NCI-H1930 (cell line): ENCODE measurements at regions not wholly inside any gene's neighbourhood (a gene's known extent, or its start where the extent isn't known, plus 50 kb on each side); places are given as distances from the start of the nearest gene placed in this dataset.

Experiments
- DNase-seq, 2 experiments: peaks; one replicate each; lab custom pipeline; 2025; lab: John Stamatoyannopoulos, UW

DNA sequence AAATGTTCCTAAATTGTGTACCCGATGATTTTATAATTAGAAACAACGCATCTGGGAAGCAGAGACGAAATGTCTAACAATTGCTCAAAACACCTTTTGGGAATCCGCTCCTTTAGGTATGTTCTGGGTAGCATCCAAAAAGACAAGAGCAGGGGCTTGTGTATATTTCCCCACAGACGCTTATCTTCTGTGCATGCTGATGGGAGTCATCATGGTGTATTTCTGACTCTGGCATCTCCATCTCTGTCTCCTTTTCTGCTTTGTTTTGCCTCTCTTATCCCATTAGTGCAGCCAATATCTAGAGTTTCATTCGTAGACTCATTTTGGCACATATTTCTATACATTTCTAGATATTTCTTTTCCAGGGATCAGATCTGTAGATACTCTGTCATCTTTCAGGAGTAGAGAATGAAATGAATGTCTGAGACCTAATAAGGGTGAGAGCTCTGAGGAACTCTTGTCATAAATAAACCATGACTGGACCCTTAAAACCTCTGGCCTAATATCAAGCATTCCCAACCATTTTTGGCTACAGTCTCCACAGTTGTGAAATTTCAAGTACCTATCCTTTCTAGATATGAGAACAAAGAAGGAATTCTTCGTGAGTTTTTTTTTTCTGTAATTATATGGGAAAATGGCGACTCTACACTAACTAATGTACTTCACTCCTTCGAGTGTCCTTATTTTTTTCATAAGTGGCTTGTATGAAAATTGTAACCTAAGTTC, 508.2 kb downstream of the ACTL7B start:
- DNase-seq = no peak

DNA sequence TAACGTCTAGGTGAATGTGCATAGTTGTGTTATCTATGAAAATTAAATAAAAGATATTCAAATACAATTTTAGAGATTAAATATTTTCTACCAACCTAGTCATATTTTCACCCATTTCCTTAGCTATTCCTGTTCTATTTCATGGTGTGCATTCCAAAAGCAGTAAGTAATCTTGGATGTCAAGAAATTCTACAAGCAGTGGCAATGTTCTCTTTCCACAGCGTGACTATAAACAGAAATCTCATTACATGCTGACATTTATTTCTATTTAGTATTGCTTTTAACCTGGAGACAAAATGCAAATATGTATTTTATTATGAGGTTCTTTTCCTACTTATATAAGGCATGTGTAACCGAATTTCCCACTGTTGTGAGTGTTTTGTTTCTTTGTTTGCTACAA, 510.0 kb downstream of the ACTL7B start:
- DNase-seq = no peak

DNA sequence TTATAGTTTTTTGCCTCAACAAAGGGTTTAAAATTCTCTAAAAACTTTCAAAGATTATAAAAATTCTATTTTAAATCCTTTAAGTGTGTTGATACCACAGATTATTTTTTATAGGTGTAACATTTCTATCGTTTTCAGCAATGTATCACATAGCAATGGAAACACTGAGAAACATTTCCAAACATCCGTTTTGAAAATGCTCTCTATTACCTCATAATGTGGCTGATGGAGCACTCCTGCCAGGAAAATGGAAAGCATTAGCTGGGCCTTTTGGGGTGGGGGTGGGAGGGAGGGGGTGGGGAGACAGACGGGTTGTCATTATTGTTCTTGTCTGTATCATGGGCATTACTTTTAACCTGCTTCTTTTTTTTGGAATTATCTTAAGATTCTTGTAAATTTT, 516.5 kb downstream of the ACTL7B start:
- DNase-seq = no peak

DNA sequence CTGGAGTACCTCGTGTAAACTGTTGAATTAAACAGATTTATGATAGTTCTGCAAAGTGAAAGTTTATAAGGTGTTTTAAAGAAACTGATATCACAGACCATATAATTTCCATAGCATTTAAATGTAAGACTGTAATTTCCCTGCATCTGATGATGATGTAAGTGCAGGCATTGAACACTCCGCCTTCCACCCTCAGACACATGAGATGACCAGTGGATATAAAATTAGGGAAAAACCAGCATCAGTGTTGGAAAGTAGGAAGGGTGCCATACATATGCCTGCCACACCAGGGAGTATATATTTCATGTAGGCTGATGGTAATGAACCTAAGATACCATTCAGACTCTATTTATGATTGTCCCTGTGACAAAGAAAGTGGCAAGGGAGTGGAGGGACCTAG, 519.2 kb downstream of the ACTL7B start:
- no peak for DNase-seq

DNA sequence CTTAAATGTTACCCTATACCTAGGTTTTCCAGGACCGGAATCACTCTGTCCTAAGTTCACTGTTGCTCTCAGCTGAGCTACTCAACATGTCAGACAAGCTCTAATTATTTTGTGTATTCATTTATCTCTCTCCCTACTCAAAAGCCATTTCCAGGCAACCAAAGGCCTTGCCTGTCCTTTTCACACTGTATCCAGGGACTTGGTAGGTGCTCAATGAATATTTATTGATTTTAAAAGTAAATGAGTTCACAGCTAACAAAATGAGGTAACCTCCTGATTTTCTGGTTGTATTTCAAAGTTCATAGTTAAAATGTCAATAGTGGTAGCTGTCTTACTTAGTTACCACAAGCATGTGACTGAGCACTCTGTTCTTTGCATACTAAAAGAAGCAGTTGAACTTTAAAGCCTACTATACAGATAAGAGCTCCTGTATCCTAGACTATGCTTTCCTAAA, 522.2 kb downstream of the ACTL7B start:
- no peak for DNase-seq

DNA sequence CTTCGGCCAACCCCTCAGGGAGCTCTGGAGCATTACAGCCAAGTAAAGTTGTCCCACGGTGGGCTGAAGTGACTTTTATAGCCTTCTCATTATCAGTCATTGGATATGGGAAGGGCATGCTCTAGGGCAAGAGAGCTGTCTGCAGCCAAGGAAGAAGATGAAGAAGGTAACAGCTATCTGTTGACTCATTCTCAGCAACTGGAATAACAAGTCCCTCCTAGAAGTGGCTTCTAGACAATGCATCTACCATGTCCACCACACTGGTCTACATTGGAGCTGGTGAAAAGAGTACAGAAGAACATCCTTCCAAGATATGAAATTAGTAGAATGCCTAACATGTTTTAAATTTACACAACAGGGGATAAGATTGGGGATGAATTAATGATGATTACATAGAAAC, 524.2 kb downstream of the ACTL7B start:
- DNase-seq = no peak

DNA sequence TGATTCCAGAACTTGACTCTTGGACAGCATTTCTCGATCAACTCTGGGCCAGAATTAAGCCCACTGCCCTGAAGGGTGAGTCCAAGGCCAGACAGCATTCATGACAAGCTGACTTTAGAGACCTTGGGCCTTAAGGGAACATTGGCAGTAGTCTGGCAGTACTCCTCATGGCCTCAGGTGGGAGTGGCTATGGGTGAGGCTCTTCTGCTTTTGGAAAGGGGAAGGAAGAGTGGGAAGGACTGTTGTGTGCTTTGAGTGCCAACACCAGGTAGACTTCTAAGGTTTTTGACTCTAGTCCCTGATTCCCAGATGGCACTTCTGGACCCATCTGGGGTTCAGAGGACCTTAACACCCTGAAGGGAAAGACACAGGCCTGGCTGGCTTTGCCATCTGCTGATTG, 530.4 kb downstream of the ACTL7B start:
- no peak for DNase-seq

DNA sequence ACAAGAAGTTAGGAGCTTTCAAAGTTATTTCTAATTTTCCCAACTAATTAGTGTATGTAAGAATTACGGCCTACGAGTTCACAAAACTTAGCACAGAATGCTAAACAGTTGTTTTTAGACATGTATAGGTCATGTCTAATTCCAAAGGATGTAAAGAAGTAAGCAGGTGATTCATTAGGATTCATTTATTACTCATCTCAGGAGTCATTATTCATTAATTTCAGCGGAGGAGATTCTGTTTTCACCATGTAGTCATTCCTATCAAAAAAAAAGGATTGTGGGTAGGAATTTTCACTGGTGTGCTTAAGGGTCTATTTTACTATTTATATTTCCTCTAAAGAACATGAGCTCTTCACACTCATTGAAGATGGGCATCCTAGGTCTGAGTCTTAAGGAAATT, 532.2 kb downstream of the ACTL7B start:
- no peak for DNase-seq

DNA sequence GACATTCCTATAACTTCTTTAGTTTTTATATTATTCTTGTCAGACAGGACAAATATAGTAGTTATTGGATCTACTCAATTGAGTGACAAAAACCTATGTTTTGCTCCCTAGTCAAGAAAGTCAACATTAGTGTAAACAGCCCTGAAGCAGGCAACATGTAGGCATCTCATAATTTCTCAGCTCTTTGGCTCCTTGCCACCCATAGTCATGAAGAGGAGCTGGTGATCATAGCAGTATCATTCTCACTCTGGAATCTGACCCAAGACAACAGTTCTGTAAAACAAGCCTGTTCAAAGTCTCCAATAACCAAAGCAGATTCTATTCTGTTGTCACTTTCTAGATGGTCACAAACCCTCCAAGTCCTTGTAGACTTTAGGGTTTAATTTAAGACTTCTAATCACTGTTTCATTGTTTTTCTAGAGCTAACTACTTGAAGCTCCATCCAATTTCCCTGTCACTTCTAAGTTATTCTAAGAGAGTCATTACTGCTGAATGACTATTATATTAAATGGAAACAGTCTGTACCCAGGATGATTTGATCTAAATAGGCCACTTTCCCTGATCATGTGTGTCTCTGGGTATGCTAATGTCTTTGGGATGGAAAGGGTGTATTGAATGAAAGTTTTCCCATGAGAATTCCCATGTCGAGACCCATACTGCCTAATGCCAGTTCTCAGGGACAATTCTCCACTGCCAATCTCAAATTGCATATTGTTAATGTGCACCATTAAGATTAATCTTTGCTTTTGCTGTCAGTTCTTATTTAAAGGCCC, 533.3 kb downstream of the ACTL7B start:
- no peak for DNase-seq

DNA sequence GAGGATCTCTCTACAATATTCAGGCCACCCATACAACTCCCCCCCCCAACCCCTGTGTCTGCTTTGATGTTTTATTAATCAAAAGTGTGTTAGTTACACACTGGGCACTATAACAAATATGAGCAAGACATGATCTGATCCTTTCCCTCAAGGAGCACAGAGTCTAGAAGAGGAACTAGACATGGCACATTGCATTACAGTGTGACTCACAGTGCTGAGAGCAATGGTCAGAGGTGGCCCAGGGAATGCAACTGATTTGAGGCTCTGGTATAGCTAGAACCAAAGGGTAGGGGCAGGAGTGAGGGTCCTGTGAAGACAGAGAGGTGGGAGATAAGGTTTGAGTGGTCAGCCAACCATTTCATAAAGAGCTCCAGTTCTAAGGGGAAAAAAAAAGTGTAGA, 539.2 kb downstream of the ACTL7B start:
- DNase-seq = no peak

DNA sequence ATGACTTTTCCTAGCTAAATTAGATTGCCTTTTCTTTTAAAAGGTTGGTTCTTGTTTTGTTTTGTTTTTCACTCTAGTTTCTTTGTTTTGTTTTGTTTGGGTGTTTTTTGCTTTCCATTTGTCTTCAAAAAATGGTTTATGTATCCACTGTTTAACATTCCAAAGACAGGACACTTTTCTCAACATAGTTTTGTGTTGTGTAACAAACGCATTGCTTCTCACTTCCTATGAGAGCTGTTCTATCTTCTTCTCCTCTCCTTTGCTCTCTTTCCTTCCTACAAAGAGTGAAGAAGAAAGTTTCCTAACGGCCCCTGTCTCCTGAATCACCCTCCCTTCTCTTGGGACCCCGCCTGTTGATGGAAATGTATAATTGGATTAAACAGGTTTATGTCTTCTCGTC, 539.7 kb downstream of the ACTL7B start:
- no peak for DNase-seq

DNA sequence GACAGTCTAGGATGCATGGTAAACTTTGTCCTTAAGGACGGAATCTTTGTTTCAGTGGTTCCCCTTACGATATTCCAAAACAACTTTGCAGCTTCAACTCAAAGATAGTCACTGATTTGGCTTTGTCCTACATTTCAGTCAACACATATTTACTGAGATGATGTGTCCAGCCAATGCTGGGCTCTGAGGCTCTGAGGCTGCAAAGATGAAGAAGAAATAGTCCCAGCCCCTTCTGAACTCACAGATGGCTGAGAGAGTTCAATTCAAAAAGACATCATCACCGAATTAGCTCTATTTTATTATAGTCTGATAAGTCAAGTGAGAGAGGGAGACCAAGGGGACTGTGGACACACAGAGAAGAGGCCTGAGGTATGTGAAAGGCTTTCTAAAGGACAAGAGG, 544.0 kb downstream of the ACTL7B start:
- no peak for DNase-seq

DNA sequence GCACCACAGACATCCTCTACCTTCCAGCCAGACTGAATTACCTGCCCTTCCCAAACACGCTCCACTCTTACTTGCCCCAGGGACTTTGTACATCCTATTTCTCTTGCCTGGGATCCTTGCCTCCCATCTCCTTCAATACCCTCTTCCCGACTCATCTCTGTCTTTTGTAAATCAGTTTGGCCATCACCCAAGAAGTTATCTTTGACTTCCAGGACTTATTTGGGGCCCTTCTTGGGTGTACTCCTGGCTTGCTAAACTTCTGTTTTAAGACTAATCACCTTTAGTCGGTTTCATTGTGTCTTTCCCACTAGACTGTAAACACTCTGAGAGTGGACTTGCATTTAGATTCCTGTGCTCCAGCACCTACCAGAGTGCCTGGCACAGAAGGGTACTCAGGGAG, 545.6 kb downstream of the ACTL7B start:
- no peak for DNase-seq

DNA sequence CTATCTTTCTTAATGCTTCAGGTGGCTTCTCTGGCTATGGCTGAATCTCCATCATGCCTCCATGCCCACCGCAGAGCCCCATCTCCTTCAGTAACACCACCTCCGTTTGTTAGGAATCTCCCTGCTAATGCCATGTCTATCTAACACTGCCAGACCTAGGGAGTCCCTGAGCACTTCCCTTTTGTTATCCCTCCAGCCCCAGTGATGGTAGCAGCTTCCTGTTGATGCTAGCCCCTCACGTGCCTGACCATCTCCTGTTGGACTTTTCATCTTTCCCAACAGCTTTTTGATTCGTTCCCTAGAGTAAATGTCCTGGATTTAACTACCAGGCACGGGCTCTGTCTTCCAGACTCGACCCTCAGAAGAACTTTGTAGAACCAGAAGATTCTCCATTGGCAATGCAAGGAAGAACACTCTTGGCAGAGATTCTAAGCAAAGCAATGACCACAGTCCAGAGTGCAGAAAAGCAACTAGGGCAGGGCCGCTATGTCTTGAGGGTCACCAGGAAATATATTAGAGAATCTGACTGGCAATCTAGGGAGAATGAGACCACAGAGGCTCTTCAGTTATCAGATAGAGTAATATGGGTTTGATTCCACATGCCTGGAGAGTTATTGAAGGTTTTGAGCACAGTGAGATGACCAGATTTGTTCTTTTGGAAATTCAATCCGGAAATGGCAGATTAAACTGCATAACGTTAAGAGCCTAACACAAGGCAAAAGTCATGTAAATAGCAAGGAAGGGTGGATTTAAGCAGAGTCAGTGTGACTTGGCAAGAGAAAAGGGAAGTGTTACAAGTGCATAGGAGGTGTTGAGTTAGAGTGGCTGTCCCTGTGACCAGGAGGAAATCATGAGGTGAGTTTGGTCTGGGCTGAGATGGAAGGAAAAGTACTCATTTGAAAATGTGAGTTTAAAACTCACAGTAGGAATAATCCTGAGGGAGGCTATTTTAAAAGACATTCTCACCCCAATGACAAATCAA, 555.2 kb downstream of the ACTL7B start:
- DNase-seq = no peak

DNA sequence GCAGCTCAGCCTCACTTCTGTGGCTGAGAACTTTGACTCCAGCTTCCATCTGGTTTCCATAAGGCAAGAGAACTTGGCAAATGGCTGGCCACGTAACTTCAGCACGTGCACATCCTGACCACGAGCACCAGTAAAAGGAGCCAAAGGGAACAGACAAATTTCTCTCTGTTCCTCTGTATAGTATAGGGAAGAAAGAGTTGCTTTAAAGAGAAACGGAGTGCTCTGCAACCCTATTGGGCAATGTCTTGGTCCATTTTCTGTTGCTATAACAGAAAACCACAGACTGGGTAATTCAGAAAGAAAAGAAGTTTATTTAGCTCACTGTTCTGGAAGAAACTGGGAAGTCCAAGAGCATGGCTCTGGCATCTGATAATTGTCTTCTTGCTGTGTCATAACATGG, 558.7 kb downstream of the ACTL7B start:
- no peak for DNase-seq

DNA sequence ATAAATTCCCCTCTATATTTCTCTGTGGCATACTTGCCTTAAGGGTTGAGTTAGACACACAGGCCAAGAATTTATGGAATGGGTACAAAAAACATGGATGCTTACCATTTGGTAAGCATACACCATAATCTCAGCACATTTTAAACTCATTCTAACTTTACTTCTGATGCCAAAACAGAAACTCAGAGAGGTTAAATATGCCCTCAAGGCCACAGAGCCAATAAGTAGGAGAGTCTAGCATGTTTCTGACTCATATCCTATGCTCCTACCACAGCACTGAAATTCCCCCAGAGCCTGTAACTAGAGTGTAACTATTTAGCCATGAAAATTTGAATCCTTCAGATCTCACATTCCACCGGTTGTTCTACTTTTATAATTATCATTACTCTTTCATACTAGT, 559.7 kb downstream of the ACTL7B start:
- no peak for DNase-seq

DNA sequence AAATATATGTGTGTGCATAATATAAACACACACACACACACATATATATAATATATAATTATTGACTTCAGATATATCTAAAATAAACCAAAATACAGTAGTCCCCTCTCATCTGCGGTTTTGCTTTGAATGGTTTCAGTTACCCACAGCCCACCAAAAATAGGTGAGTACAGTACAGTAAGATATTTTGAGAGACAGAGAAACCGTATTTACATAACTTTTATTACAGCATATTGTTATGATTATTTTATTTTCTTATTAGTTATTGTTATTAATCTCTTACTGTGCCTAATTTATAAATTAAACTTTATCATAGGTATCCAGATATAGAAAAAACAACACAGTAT, 564.2 kb downstream of the ACTL7B start:
- no peak for DNase-seq

DNA sequence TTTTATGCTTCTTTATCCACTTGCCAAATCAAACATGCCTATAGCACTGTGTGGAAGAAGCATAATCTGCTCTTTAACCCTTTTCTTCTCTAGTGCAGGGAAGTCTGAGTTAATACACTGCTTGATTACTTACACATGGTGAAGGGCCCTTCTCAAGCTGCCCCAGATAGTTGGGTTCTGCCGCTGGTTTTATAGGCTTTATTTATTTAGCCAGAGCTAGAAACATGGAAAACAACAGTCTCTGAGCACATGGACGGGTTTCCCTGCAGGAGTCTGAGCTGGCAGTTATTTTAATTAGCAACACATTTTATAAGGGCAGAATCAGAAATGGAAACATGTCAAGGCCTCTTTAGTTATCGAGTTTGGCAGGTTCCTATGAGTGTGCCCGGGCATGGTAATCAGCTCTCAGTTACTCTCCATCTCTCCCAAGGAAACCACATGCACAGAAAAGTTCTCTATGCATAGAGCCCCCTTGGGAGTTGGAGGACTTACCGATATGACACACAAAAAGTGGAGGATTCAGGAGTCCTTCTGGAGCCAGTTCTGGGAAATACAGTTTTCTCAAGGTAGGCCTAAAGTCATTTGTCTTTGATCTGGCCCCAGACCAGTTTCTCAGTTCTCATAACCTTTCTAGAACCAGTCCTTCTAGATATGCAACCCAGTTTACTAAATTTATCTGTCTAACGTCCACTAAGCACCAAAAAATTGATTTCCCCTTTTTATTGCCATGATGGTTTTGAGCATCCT, 564.8 kb downstream of the ACTL7B start:
- DNase-seq = no peak

DNA sequence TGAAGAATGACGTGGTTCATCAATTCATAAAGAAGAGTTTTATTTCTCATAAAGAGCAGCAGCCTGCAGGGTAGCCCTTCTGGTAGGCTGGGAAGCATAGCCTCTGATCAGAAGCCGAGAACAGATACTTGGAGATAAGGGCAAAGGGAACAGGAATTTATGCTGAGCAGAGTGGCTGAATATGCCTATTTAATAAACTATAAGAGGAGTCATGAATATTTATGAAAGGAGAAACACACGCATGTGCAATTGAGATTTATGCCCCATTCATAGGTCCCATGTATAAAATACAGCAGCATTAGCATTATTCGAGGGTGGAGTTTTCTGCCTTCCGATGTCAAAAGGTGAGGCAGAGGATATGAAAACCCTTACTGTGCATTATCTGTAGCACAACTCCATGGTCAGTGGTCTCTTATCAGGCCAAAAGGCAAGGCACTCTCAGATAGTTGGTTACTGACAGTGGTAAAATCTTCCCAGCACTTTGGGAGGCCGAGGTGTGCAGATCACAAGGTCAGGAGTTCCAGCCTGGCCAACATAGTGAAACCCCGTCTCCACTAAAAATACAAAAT, 569.1 kb downstream of the ACTL7B start:
- DNase-seq = no peak

DNA sequence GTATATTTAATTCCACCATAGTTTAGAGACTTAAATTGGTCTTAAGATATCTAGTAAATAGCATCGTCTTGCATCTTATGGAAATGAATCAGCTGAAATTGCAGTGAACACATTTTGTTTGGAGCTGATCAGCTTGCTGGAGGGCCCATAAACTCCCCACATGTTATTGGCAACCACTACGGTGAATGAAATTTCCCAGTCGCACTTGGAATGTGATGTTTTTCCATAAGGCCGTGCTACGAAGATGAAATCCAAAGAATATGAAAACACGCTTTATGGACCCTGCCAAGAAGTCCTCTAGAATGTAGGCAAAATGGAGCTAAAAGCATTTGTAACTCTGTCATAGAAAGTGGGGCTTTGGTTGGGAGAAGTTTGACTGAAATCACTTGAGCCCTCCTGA, 572.1 kb downstream of the ACTL7B start:
- DNase-seq = no peak

DNA sequence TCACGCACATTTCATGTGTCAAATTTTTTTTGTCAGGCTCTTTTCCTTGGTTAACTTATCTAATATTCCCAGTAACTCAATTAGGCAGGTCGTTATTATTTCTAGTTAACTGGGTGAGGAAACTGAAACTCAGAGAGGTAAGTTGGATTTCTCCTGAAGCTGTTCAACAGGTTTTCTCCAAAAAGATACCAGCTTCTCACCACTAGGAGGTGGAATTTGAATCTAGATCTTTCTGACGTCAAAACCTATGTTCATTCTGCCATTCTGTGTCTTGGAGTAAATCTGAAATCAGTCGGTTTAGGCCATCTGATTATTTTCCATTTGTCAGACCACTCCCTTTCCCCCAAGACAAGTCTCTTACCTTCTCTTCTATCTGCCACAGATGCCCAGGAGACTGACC, 572.9 kb downstream of the ACTL7B start:
- no peak for DNase-seq

DNA sequence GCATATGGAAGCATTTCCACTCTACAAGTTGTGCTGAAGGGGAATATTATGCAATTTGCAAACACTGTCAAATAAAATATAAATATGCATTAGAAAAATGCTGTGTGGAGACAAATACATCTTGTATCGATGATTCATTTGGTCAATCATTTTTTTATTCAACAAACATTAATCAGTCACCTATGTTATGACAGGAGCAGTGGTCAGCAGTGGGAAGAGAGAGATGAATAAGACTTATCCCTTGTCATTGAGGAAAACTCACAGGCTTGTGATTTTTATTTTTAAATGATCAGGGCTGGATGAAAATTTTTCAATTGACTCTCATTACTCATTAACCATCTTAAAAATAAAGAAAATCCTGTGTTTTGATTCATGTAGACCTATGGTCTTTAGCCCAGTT, 574.1 kb downstream of the ACTL7B start:
- DNase-seq = no peak
